ENCODE measurements at regions not wholly inside any gene's neighbourhood (a gene's known extent, or its start where the extent isn't known, plus 50 kb on each side); places are given as distances from the start of the nearest gene placed in this dataset.

DNA sequence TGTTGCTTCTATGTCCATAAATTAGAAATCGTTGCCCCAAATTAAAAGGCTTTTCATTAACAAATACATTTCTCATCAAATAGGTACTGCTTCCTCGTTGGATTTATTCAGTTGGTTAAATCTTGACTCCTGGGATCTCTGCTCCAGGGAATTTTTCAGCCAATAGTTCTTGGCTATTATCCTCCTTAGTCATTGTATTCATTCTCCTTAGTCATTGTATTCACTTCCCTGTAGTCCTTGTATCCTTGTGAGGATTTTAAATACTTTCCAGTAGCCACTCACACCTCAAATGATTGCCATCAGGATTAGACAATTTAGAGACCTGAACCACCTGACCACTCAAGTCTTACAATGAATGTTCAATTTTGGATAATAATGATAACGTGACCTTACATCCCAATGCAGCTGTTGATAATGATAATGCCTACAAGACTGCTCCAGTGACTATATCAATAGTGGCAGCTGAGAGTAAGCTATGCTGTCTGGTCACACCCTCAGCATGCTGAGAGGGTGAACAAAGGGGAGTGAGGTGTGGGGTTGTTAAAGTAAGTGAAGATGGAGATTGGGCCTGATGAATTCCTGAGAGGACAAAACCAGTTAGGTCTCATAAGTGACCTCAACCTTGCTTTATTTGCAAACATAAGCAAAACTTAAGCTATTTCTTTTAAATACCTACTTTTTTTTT is 193.7 kb upstream of the RTL1 start:
- DNase-seq (ENCODE audit: low spot score in 2 of 2) = no peak
- Histone ChIP-seq H3K27me3 (peaks cover 19% of the 10 kb centered on the region), H3K9me3 (peaks cover 3% of the 10 kb centered on the region), H3K27ac (no peak overlapping the region), H3K4me3 (no peak overlapping the region), H3K36me3 (no peaks in the 10 kb centered on the region), H3K4me1 (no peaks in the 10 kb centered on the region)
- TF ChIP-seq, protein P1, sequence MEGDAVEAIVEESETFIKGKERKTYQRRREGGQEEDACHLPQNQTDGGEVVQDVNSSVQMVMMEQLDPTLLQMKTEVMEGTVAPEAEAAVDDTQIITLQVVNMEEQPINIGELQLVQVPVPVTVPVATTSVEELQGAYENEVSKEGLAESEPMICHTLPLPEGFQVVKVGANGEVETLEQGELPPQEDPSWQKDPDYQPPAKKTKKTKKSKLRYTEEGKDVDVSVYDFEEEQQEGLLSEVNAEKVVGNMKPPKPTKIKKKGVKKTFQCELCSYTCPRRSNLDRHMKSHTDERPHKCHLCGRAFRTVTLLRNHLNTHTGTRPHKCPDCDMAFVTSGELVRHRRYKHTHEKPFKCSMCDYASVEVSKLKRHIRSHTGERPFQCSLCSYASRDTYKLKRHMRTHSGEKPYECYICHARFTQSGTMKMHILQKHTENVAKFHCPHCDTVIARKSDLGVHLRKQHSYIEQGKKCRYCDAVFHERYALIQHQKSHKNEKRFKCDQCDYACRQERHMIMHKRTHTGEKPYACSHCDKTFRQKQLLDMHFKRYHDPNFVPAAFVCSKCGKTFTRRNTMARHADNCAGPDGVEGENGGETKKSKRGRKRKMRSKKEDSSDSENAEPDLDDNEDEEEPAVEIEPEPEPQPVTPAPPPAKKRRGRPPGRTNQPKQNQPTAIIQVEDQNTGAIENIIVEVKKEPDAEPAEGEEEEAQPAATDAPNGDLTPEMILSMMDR (IDR thresholded peaks at IDR 0.05) = no peak
- TF ChIP-seq POLR2AphosphoS5 (IDR thresholded peaks at IDR 0.05) (no peak), POLR2A (IDR thresholded peaks at IDR 0.05) (no peak), EP300 (IDR thresholded peaks at IDR 0.05) (no peak)
- WGBS = 77% methylated on average over 3 of the region's 3 CpGs

DNA sequence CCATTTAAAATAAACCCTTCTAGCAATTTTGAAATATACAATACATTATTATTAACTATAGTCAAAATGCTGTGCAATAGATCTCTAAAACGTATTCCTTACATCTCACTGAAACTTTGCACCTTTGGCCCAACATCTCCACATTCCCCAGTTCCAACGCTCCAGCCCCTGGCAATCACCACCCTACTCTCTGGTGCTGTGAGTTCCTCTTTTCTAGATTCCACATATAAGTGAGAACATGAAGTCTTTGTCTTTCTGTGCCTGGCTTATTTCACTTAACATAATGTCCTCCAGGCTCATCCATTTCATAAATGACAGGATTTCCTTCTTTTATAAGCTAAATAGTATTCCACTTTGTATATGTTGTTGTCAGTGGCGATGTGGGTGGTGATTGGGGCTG is 194.7 kb upstream of the RTL1 start:
- TF ChIP-seq, protein P1 (IDR thresholded peaks at IDR 0.05) = no peak
- TF ChIP-seq POLR2AphosphoS5 (IDR thresholded peaks at IDR 0.05) (no peak), POLR2A (IDR thresholded peaks at IDR 0.05) (no peak), EP300 (IDR thresholded peaks at IDR 0.05) (no peak)
- DNase-seq (ENCODE audit: low spot score in 2 of 2) = no peak
- H3K27me3 ChIP-seq = peaks cover 19% of the 10 kb centered on the region
- H3K4me3 ChIP-seq = no peak overlapping the region
- H3K9me3 ChIP-seq = peaks cover 3% of the 10 kb centered on the region
- H3K27ac ChIP-seq = no peak overlapping the region
- 72% methylated on average over 3 of the region's 3 CpGs for WGBS
- no peaks in the 10 kb centered on the region for H3K4me1 ChIP-seq
- H3K36me3 ChIP-seq = no peaks in the 10 kb centered on the region

DNA sequence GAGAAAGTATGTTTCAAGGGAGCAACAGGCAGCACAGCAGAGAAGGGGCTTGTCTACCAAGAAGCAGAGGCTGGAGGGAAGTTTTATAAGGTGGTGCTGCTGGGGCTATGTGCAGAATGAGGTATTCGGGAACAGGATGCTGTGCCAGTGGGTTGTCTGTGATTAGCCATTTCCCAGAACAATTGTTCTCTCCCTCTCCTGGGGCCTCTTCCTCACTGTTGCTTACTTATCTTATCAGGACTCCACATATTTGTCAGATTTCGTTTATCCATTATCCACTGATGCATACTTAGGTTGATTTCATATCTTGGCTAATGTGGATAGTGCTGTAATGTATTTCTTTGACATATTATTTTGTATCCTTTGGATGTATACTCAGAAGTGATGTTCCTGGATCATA is 195.1 kb upstream of the RTL1 start:
- DNase-seq (ENCODE audit: low spot score in 2 of 2) = no peak
- no peaks in the 10 kb centered on the region for H3K4me1 ChIP-seq
- H3K36me3 ChIP-seq = no peaks in the 10 kb centered on the region
- H3K27ac ChIP-seq = no peak overlapping the region
- H3K9me3 ChIP-seq = peaks cover 3% of the 10 kb centered on the region
- TF ChIP-seq, protein P1 (IDR thresholded peaks at IDR 0.05) = no peak
- TF ChIP-seq POLR2AphosphoS5 (IDR thresholded peaks at IDR 0.05) (no peak), POLR2A (IDR thresholded peaks at IDR 0.05) (no peak), EP300 (IDR thresholded peaks at IDR 0.05) (no peak)
- peaks cover 19% of the 10 kb centered on the region for H3K27me3 ChIP-seq
- H3K4me3 ChIP-seq = no peak overlapping the region
- 61% methylated on average over 2 of the region's 2 CpGs for WGBS

DNA sequence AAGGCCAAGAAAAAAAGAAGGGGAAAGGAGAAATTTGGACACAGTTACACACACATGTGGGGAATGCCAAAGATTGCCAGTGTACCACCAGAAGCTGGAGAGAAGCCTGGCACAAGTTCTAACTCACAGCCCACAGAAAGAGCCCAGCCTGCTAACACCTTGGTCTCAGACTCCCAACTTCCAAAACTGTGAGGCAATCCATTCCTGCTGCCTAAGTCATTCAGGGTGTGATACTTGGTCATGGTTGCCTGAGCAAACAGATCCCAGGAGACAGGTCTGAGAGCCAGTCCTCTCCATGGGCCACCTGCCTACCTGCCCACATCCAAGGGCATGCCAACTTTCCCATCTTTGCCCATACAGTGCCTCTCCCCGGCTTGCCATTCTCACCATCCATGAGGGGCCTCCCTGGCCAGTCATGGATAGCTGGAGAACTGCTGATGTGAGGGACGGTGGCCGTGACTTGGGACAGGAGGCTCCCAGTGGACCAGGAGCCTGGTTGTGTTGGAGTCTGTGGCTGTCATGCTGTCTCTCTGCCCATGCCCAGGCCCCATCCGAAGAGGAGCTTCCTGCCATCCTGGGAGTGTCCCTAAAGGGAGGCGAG is 198.0 kb upstream of the RTL1 start:
- H3K4me3 ChIP-seq = no peak overlapping the region
- TF ChIP-seq POLR2A (IDR thresholded peaks at IDR 0.05) (no peak), EP300 (IDR thresholded peaks at IDR 0.05) (no peak), POLR2AphosphoS5 (IDR thresholded peaks at IDR 0.05) (no peak)
- TF ChIP-seq, protein P1 (IDR thresholded peaks at IDR 0.05) = no peak
- peaks cover 3% of the 10 kb centered on the region for H3K9me3 ChIP-seq
- peak; percentile 35 to 70 for DNase-seq (ENCODE audit: low spot score in 2 of 2)
- H3K27me3 ChIP-seq = peaks cover 5% of the 10 kb centered on the region
- H3K4me1 ChIP-seq = no peaks in the 10 kb centered on the region
- 90% methylated on average over 5 of the region's 5 CpGs for WGBS
- H3K36me3 ChIP-seq = no peaks in the 10 kb centered on the region
- H3K27ac ChIP-seq = no peak overlapping the region

GRCh38 chr14:101102875-101103274 is 199.4 kb upstream of the RTL1 start:
- TF ChIP-seq POLR2A (IDR thresholded peaks at IDR 0.05) (no peak), EP300 (IDR thresholded peaks at IDR 0.05) (no peak), POLR2AphosphoS5 (IDR thresholded peaks at IDR 0.05) (no peak)
- TF ChIP-seq, protein P1 (IDR thresholded peaks at IDR 0.05) = no peak
- H3K27ac ChIP-seq = no peak overlapping the region
- H3K4me1 ChIP-seq = no peaks in the 10 kb centered on the region
- peak; percentile 39 to 59 for DNase-seq (ENCODE audit: low spot score in 2 of 2)
- no peaks in the 10 kb centered on the region for H3K36me3 ChIP-seq
- no peak overlapping the region for H3K4me3 ChIP-seq
- peaks cover 2% of the 10 kb centered on the region for H3K27me3 ChIP-seq
- 53% methylated on average over 2 of the region's 9 CpGs for WGBS
- peaks cover 3% of the 10 kb centered on the region for H3K9me3 ChIP-seq

Measured in suprapubic skin (tissue), 4 donors.